ENCODE measurements at regions not wholly inside any gene's neighbourhood (a gene's known extent, or its start where the extent isn't known, plus 50 kb on each side); places are given as distances from the start of the nearest gene placed in this dataset.
"Not testable (repeated sequence)": the region's sequence is repeated elsewhere in the genome, so short reads cannot be mapped to it uniquely, and the experiment has no call there.

DNA sequence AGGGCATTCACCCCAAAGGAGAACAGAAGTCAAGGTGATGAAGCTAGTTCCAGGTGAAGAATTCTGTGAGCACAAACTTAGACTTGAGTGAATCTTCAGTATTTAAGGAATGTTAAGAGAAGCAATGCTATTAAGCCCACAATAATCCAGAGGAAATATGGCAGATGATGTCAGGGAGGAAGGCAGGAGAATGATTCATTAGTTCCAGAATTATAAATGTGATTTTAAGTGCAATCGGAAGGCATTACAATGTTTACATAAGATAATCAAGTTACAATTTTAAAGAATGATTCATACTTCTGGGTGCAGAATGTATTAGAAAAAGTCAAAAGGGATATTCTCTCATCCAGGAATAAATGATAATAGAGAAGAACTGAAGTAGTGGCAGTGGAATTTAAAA lies 545.2 kb upstream of the BRINP3 start:
- peak; percentile 80 for DNase-seq

DNA sequence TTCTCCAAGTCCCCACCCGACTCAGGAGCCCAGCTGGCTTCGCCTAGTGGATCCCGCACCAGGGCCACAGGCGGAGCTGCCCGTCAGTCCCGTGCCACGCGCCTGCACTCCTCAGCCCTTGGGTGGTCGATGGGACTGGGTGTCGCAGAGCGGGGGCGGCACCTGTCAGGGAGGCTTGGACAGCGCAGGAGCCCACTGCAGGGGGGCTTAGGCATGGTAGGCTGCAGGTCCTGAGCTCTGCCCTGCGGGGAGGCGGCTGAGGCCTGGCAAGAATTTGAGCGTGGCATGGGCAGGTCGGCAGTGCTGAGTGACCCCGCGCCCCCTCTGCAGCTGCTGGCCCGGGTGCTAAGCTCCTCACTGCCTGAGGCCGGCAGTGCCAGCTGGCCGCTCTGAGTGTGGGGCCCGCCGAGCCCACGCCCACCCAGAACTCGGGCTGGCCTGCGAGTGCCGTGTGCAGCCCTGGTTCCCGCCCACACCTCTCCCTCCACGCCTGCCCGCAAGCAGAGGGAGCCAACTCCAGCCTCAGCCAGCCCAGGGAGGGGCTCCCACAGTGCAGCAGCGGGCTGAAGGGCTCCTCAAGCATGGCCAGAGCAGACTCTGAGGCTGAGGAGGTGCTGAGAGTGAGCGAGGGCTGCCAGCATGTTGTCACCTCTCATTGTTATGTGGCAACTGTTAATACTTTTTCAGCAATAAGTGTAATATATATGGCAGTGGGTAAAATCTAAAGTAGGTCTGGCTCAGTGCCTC lies 548.4 kb upstream of the BRINP3 start:
- DNase-seq: no peak

DNA sequence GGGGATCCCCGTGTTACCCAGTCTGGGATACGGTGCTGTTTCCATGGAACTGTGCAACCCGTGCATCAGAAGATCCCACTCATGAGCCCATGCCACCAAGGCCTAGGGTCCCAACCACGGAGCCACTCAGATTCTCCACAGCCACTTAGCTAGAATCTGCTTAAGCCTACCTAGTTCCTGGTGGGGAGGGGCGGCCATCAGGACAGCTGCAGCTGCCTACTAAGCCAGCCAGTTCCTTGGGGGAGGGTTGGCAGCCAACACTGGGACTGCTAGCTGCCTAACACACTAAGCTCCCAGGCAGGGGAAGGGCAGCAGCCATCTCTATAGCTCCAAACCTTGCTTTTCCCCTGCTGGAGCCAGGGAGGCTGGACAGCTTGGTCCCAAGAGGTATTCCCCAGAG lies 549.2 kb upstream of the BRINP3 start:
- DNase-seq: no peak

DNA sequence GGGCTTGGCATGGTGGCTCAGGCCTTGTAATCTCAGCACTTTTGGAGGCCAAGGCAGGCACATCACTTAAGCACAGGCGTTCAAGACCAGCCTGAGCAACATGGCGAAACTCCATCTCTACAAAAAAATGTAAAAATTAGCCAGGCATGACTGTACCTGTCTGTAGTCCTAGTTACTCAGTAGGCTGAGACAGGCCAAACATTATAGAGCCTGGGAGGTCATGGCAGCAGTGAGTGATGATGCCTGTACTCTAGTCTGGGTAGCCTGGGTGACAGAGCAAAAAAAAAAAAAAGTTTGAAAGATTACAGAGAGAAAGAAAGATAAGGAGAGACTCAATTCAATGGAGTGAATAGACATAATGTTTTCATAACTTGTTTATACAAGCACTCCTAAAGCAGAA lies 556.5 kb upstream of the BRINP3 start:
- DNase-seq: peak; percentile 30

DNA sequence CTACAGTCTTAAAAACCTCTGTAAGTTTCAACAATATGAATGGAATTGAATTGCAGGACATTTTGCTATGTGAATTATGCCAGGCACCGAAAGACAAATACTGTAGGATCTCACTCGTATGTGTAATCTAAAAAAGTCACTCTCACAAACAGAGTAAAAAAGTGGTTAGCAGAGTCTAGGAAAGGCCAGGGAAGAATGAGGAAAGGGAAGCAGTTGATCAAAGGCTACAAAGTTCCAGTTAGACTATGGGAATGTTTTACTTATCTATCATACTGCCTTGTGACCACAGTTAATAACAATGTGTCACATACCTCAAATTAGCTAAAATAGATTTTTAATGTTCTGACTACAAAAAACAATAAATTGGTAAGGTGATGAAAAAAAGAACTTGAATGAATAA lies 565.4 kb upstream of the BRINP3 start:
- DNase-seq: no peak

DNA sequence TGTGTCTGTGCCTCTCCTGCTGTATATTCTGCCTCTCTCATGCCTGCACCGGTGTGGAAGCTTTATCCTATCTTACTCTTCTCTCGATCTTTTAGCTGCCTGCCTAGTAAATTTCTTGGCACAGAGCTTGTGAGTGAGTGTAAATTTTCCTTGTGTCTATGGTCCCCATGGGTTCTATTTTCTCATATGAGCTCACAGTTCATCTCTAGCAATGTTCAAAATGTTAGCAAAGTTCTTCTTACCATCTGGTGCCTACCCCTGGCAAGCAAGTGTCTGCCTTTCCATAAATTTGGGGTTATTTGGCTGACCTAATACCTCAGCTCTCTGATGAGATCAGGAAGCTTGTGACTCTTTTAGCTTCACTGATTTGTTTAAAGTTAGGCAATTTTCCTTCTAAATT lies 572.1 kb upstream of the BRINP3 start:
- DNase-seq: no peak

DNA sequence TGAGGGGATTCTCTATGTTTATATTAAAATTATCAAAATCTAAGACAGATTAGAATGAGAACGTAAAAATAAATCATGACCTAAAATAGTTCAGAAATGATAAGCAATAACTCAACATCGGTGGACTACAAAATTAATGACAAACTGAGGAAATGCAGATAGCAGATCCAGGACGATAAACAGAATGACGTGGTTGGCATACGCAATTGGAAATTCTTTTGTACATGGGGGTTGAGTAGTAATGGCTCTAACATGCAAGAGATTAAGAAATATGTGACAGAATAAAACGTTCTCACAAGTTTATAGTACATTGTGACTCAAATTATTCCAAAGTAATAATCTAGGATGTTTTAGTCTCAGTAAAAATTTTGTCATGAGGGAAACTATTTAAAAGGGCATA lies 575.2 kb upstream of the BRINP3 start:
- DNase-seq: no peak

DNA sequence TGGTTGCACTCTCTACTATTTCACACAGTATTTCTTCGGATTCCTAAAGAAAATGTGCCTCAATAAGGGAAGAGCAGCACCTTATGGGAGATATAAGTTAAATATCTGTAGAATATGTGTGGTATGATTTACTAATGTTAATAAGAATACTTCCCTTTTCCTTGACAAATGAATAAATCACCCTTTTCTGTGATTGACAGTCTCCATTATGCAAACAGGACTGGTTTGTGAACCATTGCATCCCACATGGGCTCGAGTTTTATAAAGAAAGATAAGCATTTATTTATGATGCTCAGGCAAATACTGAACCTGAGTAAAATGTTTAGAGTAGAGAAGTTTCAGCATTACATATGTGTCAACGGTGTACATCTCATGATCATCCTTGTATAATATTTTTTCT lies 587.7 kb upstream of the BRINP3 start:
- DNase-seq: no peak

DNA sequence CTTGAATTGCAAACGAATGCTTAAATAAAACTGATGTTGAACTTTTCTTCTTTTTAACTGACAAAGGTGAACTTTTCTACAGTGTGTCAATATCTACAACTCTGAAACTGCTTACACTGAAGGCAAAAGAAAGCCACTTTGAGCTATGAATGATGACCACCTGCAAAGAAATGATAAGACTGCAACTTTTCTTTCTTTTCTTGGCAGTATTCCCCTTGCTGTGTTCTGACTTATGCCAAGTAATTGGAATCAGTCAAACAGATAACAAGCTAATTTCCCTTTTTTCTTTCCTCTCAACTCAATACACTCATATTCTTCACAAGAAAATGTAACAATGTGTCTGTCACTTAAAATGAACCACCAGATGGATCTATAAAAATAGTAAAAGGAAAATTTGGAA lies 588.1 kb upstream of the BRINP3 start:
- no peak for DNase-seq

DNA sequence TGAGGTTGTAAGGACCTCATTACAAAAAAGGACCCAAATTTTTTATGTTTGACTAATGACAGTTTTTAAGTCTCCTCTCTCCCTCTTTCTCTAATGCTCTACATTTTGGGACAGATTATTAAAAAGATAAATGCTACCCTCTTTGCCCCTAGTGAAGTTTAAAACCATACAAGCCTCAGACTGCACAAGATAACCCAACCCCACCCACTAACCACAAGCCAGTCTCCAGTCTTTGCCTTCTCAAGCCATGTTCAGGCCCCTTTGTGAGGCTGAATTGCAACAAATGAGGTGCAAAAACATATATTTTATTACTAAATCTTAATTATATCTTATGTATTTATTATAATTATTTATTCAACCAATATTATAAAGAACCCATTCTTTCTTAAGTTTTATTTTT lies 597.2 kb upstream of the BRINP3 start:
- DNase-seq: no peak

DNA sequence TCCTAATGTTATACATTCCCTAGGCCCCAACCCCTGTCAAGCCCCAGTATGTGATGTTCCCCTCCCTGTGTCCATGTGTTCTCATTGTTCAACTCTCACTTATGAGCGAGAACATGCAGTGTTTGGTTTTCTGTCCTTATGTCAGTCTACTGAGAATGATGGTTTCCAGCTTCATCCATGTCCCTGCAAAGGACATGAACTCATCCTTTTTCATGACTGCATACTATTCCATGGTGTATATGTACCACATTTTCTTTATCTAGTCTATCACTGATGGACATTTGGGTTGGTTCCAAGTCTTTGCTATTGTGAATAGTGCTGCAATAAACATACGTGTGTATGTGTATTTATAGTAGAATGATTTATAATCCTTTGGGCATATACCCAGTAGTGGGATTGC lies 605.4 kb upstream of the BRINP3 start:
- not testable (repeated sequence) for DNase-seq

DNA sequence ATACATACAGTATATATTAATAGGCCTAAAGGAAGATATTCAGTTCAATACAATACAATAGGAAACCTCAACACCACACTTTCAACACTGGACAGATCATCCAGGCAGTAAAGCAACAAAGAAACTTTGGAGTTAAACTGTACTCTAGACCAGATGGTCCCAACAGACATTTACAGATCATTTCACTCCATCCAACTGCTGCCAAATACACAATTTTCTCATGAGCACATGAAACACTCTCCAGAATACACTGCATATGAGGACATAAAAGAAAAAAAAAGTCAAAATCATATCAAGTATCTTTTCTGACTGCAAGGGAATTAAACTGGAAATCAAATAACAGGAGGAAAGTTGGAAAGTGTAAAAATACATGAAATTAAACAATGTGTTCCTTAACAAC lies 607.5 kb upstream of the BRINP3 start:
- DNase-seq: no peak

DNA sequence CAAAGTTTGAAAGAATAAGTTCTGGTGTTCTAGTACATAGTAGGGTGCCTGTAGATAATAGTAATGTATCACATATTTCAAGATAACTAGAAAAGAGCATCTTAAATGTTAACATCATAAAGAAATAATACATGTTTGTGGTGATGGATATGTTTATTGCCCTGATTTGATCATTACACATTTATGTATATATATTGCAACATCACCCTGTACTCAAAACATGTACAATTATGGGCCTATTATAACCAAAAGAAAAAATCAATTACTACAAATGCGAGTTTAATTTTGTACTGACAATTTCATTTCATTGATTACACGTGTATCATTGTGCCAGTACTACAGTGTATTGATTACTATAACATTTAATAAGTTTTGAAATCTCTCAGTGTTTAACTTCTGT lies 609.2 kb upstream of the BRINP3 start:
- no peak for DNase-seq

DNA sequence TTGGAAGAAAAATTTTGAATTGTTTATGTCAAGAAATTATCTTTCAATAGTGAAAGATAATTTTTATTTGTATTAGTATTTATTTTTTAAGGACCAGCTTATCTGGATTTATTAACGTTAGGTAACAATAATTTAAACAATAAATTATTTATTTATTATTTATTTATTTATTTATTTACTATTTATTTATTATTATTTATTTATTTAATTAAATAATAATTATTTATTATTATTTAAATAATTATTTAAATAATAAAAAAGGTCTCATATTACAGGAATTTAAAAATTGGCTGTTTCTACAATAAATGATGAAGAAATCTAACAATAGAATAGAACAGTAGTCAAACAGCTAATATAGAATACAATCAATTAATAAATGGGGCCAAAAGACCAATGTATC lies 618.7 kb upstream of the BRINP3 start:
- DNase-seq: no peak

DNA sequence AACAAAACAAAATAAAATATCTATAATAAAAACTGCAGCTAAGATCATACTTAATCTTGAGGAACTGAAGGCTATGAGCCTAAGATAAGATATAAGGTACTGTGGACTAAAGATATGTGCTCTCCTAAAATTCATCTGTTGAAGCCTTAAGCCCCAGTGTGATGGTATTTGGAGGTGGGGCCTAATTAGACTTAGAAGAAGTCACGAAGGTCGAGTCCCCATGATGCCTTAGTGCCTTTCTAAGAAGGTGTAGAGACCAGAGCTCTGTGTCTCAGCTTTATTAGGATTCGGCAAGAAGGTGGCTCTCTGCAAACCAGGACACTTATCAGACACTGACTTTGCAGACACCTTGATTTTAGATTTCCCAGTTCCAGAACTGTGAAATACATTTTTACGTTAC lies 622.0 kb upstream of the BRINP3 start:
- no peak for DNase-seq

DNA sequence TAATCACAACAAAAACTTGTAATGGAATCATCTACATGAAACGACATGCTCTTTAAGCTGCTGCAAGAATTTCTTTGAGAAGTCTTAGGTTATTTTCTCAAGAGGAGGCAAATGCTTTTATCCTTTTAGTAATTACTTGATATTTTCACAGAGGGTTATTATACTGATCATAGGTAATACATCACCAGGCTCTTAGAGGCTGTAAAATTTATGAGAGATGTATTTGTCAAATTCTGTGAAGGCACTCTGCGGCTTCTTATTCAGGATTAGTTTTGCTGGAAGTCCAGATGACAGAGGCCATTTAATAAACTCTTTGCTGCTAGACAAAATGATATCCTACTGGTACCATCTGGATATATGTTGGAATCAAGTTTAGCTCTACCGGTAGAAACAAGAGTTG lies 624.3 kb upstream of the BRINP3 start:
- DNase-seq: no peak

DNA sequence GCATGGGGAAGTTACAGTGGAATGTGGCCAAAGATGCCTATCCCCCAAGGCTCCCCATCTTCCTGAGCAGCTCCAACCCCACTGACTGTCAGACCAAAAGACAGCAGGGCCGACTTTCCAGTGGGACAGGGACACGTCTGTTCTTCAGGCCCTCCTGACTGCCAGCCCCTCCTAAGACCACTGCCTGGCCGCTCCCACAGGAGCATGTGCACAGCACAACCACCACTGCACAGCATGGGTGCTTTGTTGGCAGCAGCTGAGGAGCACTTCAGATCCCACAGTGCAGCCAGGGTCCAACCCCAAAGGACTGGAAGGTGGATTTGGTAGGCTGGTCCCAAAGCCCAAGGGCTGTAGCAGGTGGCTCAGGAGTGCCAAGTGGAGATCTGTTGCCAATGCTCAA lies 648.3 kb upstream of the BRINP3 start:
- no peak for DNase-seq

DNA sequence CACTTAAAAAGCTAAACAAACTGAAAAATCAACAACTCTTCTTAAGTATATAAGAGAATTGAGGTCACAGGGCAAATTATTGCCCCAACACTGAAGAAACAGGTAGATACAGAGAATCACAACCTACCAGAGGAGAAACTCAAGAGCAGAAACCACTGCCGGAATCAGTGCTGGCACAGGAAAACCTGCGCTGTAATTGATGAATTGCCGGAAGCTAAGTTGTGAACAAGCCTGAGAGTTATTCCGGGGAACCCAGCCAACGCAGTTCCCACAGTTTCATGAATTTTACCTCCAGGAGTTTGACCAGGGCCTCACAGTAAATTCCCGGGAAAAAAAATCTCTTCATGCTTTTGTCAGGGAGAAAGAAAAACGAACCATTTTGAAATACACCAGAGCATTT lies 657.1 kb upstream of the BRINP3 start:
- DNase-seq: peak; percentile 74

DNA sequence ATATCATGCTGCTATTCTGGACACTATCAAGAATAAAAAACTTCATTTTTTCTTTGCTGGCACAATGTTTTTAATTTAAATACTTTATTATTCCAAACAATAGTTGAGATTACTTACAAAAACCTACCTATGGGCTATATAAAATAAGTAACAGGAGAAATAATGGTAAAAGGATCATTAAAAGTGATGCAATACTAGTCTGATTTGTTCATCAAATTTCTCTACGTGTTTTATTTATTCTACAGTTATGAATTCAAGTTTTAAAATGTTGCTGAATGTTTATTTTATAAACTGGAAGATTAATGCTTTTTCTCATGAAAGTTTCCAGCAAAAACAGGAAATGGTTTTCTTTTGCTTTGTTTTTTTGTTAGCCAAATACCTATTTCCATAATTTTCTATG lies 662.4 kb upstream of the BRINP3 start:
- DNase-seq: no peak

DNA sequence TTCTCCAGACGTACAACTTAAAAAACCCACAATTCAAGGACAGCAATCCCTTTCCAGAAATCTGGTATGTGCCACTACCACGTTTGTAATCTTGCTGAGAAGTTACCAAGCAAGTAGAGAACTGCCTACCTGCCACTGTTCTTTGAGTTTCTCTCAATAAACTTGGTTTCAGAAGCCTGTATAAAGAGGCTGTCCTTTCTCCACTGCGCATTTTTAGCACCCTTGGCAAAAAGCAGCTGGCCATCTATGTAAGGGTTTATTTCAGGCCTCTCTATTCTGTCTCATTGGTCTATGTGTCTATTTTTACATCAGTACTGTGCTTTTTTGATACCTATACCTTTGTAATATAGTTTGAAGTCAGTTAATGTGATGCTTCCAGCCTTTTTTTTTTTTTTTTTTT lies 665.1 kb upstream of the BRINP3 start:
- no peak for DNase-seq

DNA sequence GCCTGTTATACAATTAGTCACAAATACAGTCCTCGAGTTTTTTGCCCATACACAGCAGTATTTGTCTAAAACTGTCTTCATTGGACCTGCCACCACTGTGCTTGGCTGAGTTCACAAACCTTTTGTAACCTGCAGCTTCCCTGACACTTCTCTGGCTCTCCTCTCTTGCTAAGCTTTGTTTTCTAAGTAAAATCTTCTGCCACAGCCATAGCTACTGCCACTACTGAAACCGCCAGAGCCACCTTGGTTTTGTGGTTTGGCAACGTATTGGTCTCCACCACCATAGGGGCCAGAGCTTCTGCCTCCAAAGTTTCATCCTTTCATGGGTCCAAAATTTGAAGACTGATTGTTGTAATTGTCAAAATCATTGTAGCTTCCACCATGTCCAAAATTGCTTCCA lies 668.2 kb upstream of the BRINP3 start:
- DNase-seq: no peak

DNA sequence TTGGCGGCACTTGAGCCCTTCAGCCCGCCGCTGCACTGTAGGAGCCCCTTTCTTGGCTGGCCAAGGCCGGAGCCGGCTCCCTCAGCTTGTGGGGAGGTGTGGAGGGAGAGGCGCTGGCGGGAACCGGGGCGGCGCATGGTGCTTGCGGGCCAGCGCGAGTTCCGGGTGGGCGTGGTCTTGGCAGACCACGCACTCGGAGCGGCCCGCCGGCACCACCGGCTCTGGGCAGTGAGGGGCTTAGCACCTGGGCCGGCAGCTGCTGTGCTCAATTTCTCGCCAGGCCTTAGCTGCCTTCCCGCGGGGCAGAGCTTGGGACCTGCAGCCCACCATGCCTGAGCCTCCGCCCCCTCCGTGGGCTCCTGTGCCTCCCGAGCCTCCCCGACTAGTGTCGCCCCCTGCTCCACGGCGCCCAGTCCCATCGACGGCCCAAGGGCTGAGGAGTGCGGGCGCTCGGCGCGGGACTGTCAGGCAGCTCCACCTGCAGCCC lies 673.7 kb upstream of the BRINP3 start:
- no peak for DNase-seq

DNA sequence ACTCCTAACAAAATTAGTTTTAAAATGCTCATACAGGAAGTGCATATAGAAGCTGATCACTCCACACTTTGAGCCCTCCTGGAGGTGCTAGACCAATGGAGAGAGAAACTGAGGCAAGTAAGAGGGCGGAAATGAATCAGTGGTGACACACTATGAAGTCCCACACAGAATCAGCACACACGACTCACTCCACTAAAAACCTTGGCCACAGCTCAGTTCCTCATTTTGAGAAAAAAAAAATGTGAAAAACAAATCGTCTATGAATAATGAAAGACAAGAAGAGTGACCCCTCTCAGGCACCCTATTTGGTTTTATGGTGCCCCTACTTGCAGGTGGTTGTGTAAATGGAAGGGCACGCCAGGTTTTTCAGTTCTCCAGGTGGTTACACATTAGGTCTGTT lies 675.1 kb upstream of the BRINP3 start:
- DNase-seq: no peak

DNA sequence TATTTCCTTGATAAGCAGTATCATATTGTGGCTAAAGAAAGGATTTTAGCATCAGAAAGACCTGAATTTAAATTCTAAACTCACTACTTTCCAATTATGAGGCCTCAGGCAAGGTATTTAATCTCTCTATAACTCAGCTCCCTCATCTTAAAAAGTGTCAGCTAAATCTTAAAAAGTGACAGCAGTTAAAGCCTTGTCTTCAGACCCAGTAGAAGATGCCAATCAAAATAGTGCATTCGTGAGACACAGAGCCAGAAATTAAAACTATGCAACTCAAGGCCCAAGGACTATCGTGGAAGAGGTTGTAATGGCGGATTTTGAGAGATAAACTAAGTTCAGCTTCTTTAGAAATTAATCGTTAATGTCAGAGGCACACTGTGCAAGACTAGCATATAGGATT lies 677.5 kb upstream of the BRINP3 start:
- no peak for DNase-seq

DNA sequence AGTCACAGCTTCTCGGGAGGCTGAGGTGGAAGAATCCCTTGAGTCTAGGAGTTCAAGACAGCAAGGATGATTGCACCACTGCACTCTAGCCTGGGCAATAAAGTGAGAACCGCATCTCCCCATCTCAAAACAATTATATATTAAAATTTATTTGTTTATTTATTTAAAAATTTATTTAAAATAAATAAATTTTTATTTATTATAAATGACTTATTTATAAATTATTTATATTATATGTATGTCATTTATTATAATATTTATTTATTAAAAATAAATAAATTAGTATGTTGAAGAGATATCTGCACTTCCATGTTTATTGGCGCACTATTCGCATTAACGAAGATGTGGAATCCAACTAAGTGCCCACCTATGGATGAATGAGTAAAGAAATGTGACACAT lies 683.2 kb upstream of the BRINP3 start:
- DNase-seq: no peak

DNA sequence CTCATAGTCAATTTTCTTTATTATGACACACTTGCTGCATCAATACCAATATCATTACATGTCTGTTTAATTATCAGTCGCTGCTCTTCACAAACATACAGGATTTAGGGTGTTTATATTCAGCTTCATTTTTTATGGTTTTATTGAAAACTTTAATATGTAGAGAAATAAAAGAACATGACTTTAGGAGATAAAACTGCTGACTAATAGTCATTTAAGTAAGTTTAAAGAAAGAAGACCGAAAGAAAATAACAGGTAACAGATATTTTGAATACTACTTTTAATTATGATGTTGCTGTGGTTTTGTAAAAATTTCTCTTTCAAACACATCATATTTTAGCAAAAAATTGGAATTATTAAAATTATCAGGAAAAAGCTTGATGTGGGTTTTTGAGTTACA lies 685.1 kb upstream of the BRINP3 start:
- no peak for DNase-seq
